ENCODE measurements at regions not wholly inside any gene's neighbourhood (a gene's known extent, or its start where the extent isn't known, plus 50 kb on each side); places are given as distances from the start of the nearest gene placed in this dataset.
"Not testable (repeated sequence)": the region's sequence is repeated elsewhere in the genome, so short reads cannot be mapped to it uniquely, and the experiment has no call there.

- no peak for DNase-seq
These were observed 315.6 kb downstream of the SLITRK5 start for GRCh38 chr13:87986639-87987250.

GRCh38 chr13:87998081-87998480 is 326.9 kb downstream of the SLITRK5 start:
- no peak for DNase-seq

- DNase-seq: no peak
These were observed 328.1 kb downstream of the SLITRK5 start for GRCh38 chr13:87999240-87999700.

- no peak for DNase-seq
These were observed 328.6 kb downstream of the SLITRK5 start for GRCh38 chr13:87999788-88000187.

GRCh38 chr13:88000239-88000638 is 329.1 kb downstream of the SLITRK5 start:
- DNase-seq: no peak

- no peak for DNase-seq
These were observed 329.6 kb downstream of the SLITRK5 start for GRCh38 chr13:88000787-88001186.

GRCh38 chr13:88005188-88005587 is 334.0 kb downstream of the SLITRK5 start:
- no peak for DNase-seq

- DNase-seq: no peak
These were observed 343.4 kb downstream of the SLITRK5 start for GRCh38 chr13:88014527-88014926.

- DNase-seq: no peak
These were observed 351.4 kb downstream of the SLITRK5 start for GRCh38 chr13:88022431-88023208.

- DNase-seq: no peak
These were observed 355.1 kb downstream of the SLITRK5 start for GRCh38 chr13:88026241-88026640.

GRCh38 chr13:88031980-88032559 is 360.9 kb downstream of the SLITRK5 start:
- DNase-seq: no peak

GRCh38 chr13:88036205-88036604 is 365.0 kb downstream of the SLITRK5 start:
- DNase-seq: not testable (repeated sequence)

- DNase-seq: no peak
These were observed 371.3 kb downstream of the SLITRK5 start for GRCh38 chr13:88042489-88042888.

- no peak for DNase-seq
These were observed 380.7 kb downstream of the SLITRK5 start for GRCh38 chr13:88051746-88052482.

GRCh38 chr13:88063741-88064140 is 392.6 kb downstream of the SLITRK5 start:
- DNase-seq: no peak

- no peak for DNase-seq
These were observed 395.7 kb downstream of the SLITRK5 start for GRCh38 chr13:88066847-88067246.

- no peak for DNase-seq
These were observed 397.1 kb downstream of the SLITRK5 start for GRCh38 chr13:88068316-88068715.

GRCh38 chr13:88068975-88069374 is 397.8 kb downstream of the SLITRK5 start:
- DNase-seq: no peak

- no peak for DNase-seq
These were observed 400.2 kb downstream of the SLITRK5 start for GRCh38 chr13:88071371-88071770.

GRCh38 chr13:88074794-88075510 is 403.8 kb downstream of the SLITRK5 start:
- no peak for DNase-seq

- no peak for DNase-seq
These were observed 413.9 kb downstream of the SLITRK5 start for GRCh38 chr13:88085036-88085435.

GRCh38 chr13:88086577-88086976 is 415.4 kb downstream of the SLITRK5 start:
- no peak for DNase-seq

- DNase-seq: no peak
These were observed 426.4 kb downstream of the SLITRK5 start for GRCh38 chr13:88097541-88097940.
